GM23248 (cell line): ENCODE measurements at regions not wholly inside any gene's neighbourhood (a gene's known extent, or its start where the extent isn't known, plus 50 kb on each side); places are given as distances from the start of the nearest gene placed in this dataset.

ENCODE experiments used
- DNase-seq: peaks from one replicate; pipeline ENCODE4 v3.0.0-alpha.2; 2015
- H2AFZ ChIP-seq: fragments of 200-600 bp; sonication (generic); 2 replicates; pipeline ENCODE4 v1.6.1; 2016; ENCODE audit warnings: antibody characterized with exemption
- H3F3A ChIP-seq: fragments of 200-600 bp; sonication (generic); 2 replicates; pipeline ENCODE4 v1.6.1; 2016; ENCODE audit warnings: mild to moderate bottlenecking, antibody characterized with exemption, mixed run types; ENCODE audit not compliant: insufficient read depth
- H3K27ac ChIP-seq: fragments of 200-600 bp; sonication (generic); 2 replicates; pipeline ENCODE4 v1.5.1; 2016; ENCODE audit warnings: mild to moderate bottlenecking
- H3K27me3 ChIP-seq: fragments of 200-600 bp; sonication (generic); replicated peaks from 2 replicates; pipeline ENCODE4 v1.6.1; 2016; ENCODE audit warnings: mild to moderate bottlenecking; ENCODE audit not compliant: insufficient read depth
- H3K36me3 ChIP-seq: fragments of 200-600 bp; sonication (generic); 2 replicates; pipeline ENCODE4 v1.6.1; 2016; ENCODE audit warnings: low read depth, mild to moderate bottlenecking
- H3K4me1 ChIP-seq: fragments of 200-600 bp; sonication (generic); 2 replicates; pipeline ENCODE4 v1.6.1; 2016; ENCODE audit warnings: mild to moderate bottlenecking; ENCODE audit not compliant: insufficient read depth
- H3K4me2 ChIP-seq: fragments of 200-600 bp; sonication (generic); one replicate; pipeline ENCODE4 v1.6.1; 2016; ENCODE audit warnings: mild to moderate bottlenecking; ENCODE audit not compliant: unreplicated experiment
- H3K4me3 ChIP-seq: fragments of 200-600 bp; sonication (generic); 2 replicates; pipeline ENCODE4 v1.5.1; 2016; ENCODE audit warnings: mild to moderate bottlenecking
- H3K79me2 ChIP-seq: fragments of 200-600 bp; sonication (generic); 2 replicates; pipeline ENCODE4 v1.6.1; 2016; ENCODE audit warnings: mild to moderate bottlenecking; ENCODE audit not compliant: insufficient read depth
- H3K9ac ChIP-seq: fragments of 200-600 bp; sonication (generic); 2 replicates; pipeline ENCODE4 v1.6.1; 2016; ENCODE audit warnings: mild to moderate bottlenecking
- H3K9me2 ChIP-seq: fragments of 200-600 bp; sonication (generic); 2 replicates; pipeline ENCODE4 v1.6.1; 2016; ENCODE audit warnings: mixed run types, mild to moderate bottlenecking, moderate library complexity; ENCODE audit not compliant: insufficient read depth
- H3K9me3 ChIP-seq: fragments of 200-600 bp; sonication (generic); one replicate; pipeline ENCODE4 v1.6.1; 2017; ENCODE audit warnings: low read depth
- H4K20me1 ChIP-seq: fragments of 200-600 bp; sonication (generic); 2 replicates; pipeline ENCODE4 v1.6.0; 2016; ENCODE audit not compliant: insufficient read depth
- EZH2 ChIP-seq: fragments of 200-600 bp; sonication (generic); IDR thresholded peaks from 2 replicates; pipeline ENCODE4 v1.6.1; 2018; ENCODE audit warnings: antibody characterized with exemption, mild to moderate bottlenecking; ENCODE audit not compliant: insufficient read depth, poor library complexity, severe bottlenecking
- EZH2phosphoT487 ChIP-seq: fragments of 200-600 bp; sonication (generic); IDR thresholded peaks from 2 replicates; pipeline ENCODE4 v1.6.1; 2018; ENCODE audit warnings: antibody characterized with exemption, moderate library complexity, mild to moderate bottlenecking, low read depth; ENCODE audit not compliant: insufficient read depth
- WGBS, 2 experiments: methylation state at CpG; one replicate each; pipeline ENCODE4 v1.1.6; 2015 to 2017; ENCODE audit warnings: low lambda C conversion rate in 2 of 2, low coverage in 1 of 2; ENCODE audit errors: missing lambda C conversion rate in 2 of 2; 5-methylcytosine and 5-hydroxymethylcytosine counted together
- in situ Hi-C: fragments of 300-500 bp; cut with MboI; formaldehyde crosslinking; loops from 2 replicates; pipeline ENCODE4 v1.15.0; 2020

DNA sequence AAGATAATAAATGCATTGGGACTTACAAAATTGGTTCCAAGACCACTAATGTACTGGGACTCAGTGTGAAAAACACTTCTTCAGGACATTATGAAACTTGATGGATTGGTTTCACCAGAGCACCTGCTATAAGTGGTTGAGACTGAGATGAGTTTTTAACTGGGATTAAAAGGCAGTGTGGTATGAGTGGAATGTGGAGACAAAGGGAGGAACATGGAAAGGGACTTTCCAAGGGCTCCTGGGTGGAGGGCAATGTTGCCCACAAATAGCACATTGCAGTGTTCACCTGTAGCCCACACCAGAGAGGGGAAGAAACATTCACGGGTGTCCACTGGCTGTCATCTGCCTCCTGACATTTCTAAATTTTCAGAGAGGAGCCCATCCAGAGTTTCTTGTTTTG is 253.3 kb upstream of the TANK start:
- no peaks in the 10 kb centered on the region for H3K27me3 ChIP-seq
- no peak for TF ChIP-seq EZH2
- no peak for TF ChIP-seq EZH2phosphoT487
- H3K4me2 ChIP-seq: no peak overlapping the region
- H3K79me2 ChIP-seq: no peaks in the 10 kb centered on the region
- no peaks in the 10 kb centered on the region for H4K20me1 ChIP-seq
- H3K9me3 ChIP-seq: no peaks in the 10 kb centered on the region
- H3F3A ChIP-seq: peaks cover 34% of the 10 kb centered on the region
- 83 to 92% methylated on average over 1 of the region's 1 CpG for WGBS, 2 experiments
- H3K9ac ChIP-seq: no peak overlapping the region
- peaks cover 28% of the 10 kb centered on the region for H3K4me1 ChIP-seq
- no peak overlapping the region for H3K27ac ChIP-seq
- in situ Hi-C loops: no loop called here
- no peaks in the 10 kb centered on the region for H3K9me2 ChIP-seq
- no peak for DNase-seq
- no peak overlapping the region for H3K4me3 ChIP-seq
- H2AFZ ChIP-seq: no peak overlapping the region
- H3K36me3 ChIP-seq: no peaks in the 10 kb centered on the region

DNA sequence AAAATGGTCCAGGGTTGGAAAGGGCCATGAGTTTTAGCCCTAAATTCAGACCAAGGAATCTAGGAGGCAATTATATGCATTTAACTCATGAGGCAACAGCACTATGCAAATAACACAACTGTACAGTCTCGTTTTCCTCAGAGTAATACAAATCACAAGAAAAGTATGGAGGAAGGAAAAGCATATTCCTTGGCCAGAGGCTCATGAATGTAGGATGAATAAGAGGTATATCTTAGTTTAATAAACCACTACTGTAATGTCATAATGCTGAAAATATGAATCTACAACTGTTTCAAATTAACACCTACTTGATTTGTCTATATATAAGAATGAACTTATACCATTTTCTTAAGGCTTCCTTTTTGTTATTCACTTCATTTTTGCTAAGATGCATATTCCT is 252.5 kb upstream of the TANK start:
- Histone ChIP-seq H3K9ac (no peak overlapping the region), H3K4me2 (no peak overlapping the region), H4K20me1 (no peaks in the 10 kb centered on the region), H3F3A (peaks cover 41% of the 10 kb centered on the region), H3K36me3 (no peaks in the 10 kb centered on the region), H3K9me3 (no peaks in the 10 kb centered on the region), H3K79me2 (no peaks in the 10 kb centered on the region), H3K27ac (no peak overlapping the region), H3K4me1 (peaks cover 36% of the 10 kb centered on the region), H2AFZ (no peak overlapping the region), H3K9me2 (no peaks in the 10 kb centered on the region), H3K4me3 (no peak overlapping the region), H3K27me3 (no peaks in the 10 kb centered on the region)
- 44 to 82% methylated on average over 1 of the region's 1 CpG for WGBS, 2 experiments
- in situ Hi-C loops: no loop called here
- DNase-seq: no peak
- no peak for TF ChIP-seq EZH2phosphoT487
- no peak for TF ChIP-seq EZH2

DNA sequence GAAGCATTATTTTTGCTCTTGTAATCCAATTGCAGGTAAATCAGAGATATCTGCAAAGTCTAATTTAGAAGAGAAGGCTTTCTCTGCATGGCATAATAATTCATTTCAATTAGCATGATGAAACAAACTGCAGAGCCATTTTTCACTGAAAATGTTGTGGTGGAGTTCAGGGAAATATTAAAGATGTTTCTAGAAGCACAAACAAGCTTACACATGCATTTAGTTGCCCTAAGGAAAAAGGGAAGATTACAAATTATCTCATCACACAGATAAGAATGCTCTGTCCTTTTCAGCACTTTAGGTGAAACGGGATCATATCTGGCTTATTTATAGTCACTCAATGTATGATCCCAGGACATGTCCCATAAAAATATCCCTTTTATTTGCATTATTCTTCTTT is 252.1 kb upstream of the TANK start:
- Histone ChIP-seq H3K27me3 (no peaks in the 10 kb centered on the region), H3K4me1 (peaks cover 37% of the 10 kb centered on the region), H3K27ac (no peak overlapping the region), H3K9ac (no peak overlapping the region), H3K79me2 (no peaks in the 10 kb centered on the region), H3K9me2 (no peaks in the 10 kb centered on the region), H2AFZ (no peak overlapping the region), H3K36me3 (no peaks in the 10 kb centered on the region), H3F3A (peaks cover 42% of the 10 kb centered on the region), H3K9me3 (no peaks in the 10 kb centered on the region), H3K4me2 (no peak overlapping the region), H4K20me1 (no peaks in the 10 kb centered on the region), H3K4me3 (no peak overlapping the region)
- TF ChIP-seq EZH2 (no peak), EZH2phosphoT487 (no peak)
- DNase-seq: no peak
- in situ Hi-C loops: no loop called here
- WGBS, 2 experiments: 85 to 96% methylated on average over 1 of the region's 1 CpG

DNA sequence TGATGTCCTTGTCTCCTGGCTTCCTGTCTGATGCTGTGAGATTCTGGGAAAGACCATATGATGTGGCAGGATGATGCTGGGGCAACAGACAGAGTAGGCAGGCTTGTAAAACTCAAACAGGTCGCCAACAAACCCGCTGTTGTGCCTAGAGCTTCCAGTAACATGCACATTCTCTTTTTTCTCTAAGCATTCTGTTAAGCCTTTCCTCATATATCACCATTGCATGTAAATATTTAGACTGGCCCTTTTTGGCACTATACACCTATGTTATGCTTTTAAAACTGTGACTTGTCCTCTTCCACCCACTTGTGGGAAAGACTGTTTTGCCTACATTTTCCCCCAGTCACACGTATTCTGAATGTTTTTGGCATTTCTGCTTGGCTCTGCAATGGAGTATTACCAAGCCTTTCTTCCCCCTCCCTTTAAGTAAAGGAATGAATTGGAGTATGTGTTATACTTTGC is 250.4 kb upstream of the TANK start:
- Histone ChIP-seq H3K36me3 (no peaks in the 10 kb centered on the region), H3K9me2 (no peaks in the 10 kb centered on the region), H2AFZ (peak overlapping the region; percentile 34), H3K79me2 (no peaks in the 10 kb centered on the region), H3K9ac (peak overlapping the region; percentile 75), H3F3A (peaks cover 42% of the 10 kb centered on the region), H3K9me3 (no peaks in the 10 kb centered on the region), H3K27me3 (no peaks in the 10 kb centered on the region), H3K4me2 (peak overlapping the region; percentile 85), H3K27ac (peak overlapping the region; percentile 90), H4K20me1 (no peaks in the 10 kb centered on the region), H3K4me1 (peaks cover 37% of the 10 kb centered on the region), H3K4me3 (peak overlapping the region; percentile 31; the same call in 1 of the 2 replicates)
- TF ChIP-seq EZH2: no peak
- no peak for TF ChIP-seq EZH2phosphoT487
- in situ Hi-C loops: no loop called here
- 9 to 14% methylated on average over 3 of the region's 3 CpGs for WGBS, 2 experiments
- DNase-seq: peak; percentile 77

DNA sequence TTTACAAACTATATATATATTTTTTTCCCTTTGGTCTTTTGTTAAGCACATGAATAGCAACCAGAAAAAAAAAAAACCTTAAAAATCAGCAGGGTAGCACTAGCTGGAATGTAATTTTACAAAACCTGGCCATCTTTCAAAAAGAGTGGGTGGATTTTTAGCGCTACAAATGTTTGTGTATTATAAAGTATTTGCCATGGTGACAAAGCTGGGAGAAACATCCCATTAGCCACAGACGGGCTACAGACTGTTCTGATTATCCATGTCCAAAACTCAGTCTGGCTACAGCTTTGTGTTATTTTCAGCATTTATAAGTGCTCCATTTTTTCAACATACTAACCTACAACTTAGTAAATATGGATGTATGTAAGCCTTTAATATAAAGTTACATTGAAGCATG is 249.5 kb upstream of the TANK start:
- Histone ChIP-seq H3K27ac (peak overlapping the region; percentile 90), H3K9me3 (no peaks in the 10 kb centered on the region), H3K9ac (peak overlapping the region; percentile 75), H3K4me2 (peak overlapping the region; percentile 85), H3K79me2 (no peaks in the 10 kb centered on the region), H3K9me2 (no peaks in the 10 kb centered on the region), H2AFZ (no peak overlapping the region), H3K36me3 (no peaks in the 10 kb centered on the region), H3F3A (peaks cover 42% of the 10 kb centered on the region), H3K27me3 (no peaks in the 10 kb centered on the region), H3K4me3 (peak overlapping the region; percentile 46; the same call in 1 of the 2 replicates), H3K4me1 (peaks cover 37% of the 10 kb centered on the region), H4K20me1 (no peaks in the 10 kb centered on the region)
- in situ Hi-C loops: no loop called here
- 0 to 3% methylated on average over 2 of the region's 2 CpGs for WGBS, 2 experiments
- TF ChIP-seq EZH2phosphoT487 (no peak), EZH2 (no peak)
- DNase-seq: peak; percentile 95
